GDM1 (cell line): ENCODE measurements at regions not wholly inside any gene's neighbourhood (a gene's known extent, or its start where the extent isn't known, plus 50 kb on each side); places are given as distances from the start of the nearest gene placed in this dataset.

Experiments
- DNase-seq: peaks from one replicate; lab custom pipeline; 2025; lab: John Stamatoyannopoulos, UW

DNA sequence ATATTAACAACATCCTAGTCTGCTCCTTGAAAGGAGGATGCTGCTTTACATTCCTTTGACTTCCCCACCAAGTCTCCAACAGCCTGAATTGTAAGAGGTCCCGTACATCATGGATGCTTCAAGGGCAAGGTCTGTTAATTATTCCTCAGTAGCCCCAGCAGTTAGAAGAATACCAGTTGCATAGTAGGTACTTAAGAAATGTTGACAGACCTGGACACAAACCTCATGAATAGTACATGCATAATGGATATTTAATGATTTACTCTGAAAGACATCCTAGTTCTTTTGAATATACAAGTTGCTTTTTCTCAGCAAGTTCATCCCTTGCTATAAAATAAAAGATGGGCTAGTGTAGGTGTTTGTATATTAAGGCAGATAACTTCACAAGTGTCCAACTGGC is 112.1 kb upstream of the DPYD start:
- DNase-seq, result no peak

DNA sequence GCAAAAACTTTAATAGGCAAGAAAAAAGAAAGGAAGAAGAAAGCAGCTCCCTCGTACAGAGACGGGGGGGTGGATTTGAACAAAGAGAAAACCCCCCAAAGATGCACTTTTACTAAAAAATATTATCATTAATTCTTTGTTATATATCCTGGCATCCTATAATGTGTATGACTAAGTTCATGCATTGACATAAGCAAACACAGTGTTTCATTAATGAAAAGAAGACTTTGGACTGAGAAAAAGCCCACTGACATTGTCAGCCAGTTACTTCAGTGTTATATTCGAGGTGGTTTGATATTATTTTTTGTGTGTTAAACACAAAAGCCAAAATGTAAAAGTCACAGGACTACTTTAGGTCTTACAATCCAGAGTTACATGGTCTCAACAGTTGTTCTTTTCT is 110.1 kb upstream of the DPYD start:
- DNase-seq, result no peak

DNA sequence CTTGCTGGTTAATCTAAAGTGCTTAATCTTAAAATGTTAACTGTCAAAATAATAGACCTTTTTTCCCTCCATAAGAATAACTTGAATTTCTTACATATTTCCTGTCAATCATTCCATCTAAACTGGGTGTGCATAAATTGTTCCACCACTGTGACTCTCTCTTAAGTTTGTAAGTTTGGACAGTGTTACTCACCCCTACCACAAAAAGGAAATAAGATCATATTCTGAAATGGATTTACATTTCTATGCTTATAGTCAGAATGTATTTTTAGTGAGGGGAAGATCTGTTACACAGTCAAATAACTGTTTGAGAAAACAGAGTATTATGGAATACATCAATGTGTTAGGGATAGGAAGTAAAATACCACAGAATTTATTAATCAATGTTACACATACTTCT is 109.6 kb upstream of the DPYD start:
- DNase-seq, result no peak

GRCh38 chr1:98028800-98029199 is 108.0 kb upstream of the DPYD start:
- no peak for DNase-seq

GRCh38 chr1:98027103-98027705 is 106.4 kb upstream of the DPYD start:
- no peak for DNase-seq

DNA sequence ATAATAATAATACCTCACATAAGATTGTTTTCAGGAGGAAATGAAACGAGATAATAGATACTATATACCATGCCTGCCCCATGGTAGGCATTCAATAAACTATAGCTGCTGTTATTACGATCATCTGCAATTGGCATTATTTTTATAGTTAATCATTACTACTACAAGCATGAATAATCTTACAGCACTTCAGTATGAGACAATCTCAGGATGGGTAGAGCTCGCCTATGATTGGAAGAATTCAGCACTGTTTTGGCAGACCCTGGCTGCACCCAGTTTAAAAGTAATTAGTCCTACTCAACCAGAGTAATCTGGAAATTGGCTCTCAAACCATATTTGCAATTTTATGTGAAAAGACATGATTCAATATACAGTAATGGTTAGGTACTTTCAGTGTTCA is 105.0 kb upstream of the DPYD start:
- no peak for DNase-seq

GRCh38 chr1:98021126-98021525 is 100.3 kb upstream of the DPYD start:
- no peak for DNase-seq

DNA sequence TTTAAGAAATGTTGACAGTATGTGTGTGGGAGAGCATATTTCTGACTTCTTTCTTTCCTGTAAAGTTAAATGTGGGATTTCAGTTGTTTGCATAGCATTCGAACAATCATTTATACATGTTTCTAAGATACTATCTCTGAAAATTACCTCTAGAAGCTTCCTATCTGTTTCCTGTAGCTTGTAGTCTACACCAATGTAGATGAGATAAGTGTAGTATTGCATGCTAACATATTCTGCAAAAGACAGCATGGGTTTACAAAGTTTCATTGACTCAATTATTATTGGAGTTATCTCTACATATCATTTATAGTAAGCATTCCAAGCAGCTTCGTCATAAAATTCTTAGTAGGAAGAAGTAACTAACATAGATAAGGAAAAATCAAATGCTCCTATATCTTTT is 98.9 kb upstream of the DPYD start:
- DNase-seq, result no peak

- no peak for DNase-seq
Measured at GRCh38 chr1:98018074-98018473, 97.2 kb upstream of the DPYD start.

DNA sequence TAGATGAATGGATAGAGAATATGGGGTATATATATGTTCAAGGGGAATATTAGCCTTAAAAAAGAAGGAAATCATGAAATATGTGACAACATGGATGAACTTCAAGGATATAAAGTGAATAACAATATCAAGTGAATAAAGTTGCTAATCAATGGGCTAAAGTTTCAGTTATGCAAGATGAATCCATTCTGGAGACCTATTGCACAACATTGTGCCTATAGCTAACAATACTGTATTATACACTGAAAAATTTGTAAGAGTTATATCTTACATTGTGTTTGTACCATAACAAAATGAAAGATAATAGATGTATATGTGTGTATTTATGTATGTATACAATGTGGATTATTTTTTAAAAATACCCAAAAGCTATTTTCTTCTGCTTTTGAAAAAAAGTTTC is 96.3 kb upstream of the DPYD start:
- DNase-seq, result no peak

- DNase-seq, result no peak
Measured at GRCh38 chr1:98008373-98008772, 87.5 kb upstream of the DPYD start.

GRCh38 chr1:98005326-98006010 is 84.6 kb upstream of the DPYD start:
- no peak for DNase-seq

GRCh38 chr1:98003442-98003841 is 82.6 kb upstream of the DPYD start:
- no peak for DNase-seq

DNA sequence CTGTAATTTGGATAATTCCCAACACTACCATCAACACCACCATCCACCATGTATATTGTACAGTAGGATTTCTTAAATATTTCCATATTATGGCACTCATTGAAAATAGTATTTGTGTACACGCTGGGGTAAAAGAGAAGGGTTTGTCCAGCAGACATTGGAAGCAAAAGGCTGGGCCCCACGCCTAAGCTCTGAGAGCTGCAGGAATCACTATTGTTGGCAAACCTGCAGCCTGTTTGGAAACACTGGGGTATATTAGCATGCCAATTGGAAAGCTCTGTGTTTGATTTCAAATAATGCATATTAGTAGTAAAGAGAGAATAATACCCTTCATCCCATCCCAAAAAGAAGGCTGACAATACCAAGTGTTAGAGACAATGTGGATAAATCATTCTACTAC is 81.5 kb upstream of the DPYD start:
- no peak for DNase-seq

GRCh38 chr1:98001764-98002163 is 80.9 kb upstream of the DPYD start:
- DNase-seq, result no peak

DNA sequence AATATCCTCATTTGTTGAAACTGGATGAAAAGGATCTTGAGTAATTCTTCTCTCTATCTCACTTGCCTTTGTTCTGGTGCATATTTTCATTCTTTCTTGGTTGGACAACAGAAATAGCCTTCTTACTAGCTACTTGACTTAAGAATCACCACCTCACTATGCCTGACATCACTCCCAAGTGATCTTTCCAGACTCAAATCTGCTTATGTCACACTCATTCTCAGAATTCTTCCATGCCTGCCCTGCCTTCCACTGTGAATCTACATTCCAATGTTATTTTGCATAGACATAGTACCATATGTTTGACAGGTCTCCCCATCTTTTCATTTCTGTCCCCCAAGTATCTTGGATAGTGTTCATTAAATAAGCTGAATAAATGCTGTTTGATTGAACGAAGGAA is 78.5 kb upstream of the DPYD start:
- DNase-seq, result no peak

DNA sequence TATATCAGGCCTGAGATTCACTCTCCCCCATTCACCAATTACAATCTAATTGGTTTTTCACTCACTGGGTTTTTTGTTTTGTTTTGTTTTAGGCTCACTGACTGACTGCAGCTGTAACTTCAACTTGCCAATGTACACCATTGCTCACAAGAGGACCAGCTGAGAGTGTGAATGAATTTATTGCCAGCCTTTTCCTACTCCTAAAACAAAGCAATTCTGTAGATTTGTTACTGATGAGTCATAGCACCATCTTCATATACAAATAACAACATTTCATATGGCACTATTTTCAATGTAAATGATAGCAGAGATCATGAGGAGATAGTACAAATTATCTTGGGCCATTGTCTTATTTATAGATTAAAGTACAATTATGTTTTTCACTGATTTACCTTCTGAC is 76.0 kb upstream of the DPYD start:
- no peak for DNase-seq

DNA sequence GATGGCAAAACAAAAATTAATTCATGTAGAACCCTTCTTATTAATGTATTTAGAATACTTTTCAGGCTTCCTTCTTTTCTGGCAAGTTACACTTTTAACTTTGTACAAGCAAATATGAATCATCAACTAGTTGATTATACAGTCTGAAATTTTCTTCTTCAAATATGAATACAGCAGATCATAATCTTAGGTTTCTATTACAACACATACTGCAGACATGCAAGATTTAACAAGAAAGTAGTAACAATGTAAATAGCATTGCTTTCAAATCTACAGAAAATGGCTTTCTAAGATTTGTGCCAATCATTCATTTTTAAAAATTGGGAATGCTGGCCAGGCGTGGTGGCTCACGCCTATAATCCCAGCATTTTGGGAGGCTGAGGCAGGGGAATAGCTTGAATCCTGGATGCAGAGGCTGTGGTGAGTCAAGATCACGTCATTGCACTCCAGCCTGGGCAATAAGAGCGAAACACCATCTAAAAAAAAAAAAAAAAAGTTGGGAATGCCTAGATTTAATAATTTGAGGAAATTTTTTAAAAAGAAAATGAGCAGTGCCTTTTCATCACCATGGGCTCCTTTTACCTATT is 68.4 kb upstream of the DPYD start:
- DNase-seq, result no peak

DNA sequence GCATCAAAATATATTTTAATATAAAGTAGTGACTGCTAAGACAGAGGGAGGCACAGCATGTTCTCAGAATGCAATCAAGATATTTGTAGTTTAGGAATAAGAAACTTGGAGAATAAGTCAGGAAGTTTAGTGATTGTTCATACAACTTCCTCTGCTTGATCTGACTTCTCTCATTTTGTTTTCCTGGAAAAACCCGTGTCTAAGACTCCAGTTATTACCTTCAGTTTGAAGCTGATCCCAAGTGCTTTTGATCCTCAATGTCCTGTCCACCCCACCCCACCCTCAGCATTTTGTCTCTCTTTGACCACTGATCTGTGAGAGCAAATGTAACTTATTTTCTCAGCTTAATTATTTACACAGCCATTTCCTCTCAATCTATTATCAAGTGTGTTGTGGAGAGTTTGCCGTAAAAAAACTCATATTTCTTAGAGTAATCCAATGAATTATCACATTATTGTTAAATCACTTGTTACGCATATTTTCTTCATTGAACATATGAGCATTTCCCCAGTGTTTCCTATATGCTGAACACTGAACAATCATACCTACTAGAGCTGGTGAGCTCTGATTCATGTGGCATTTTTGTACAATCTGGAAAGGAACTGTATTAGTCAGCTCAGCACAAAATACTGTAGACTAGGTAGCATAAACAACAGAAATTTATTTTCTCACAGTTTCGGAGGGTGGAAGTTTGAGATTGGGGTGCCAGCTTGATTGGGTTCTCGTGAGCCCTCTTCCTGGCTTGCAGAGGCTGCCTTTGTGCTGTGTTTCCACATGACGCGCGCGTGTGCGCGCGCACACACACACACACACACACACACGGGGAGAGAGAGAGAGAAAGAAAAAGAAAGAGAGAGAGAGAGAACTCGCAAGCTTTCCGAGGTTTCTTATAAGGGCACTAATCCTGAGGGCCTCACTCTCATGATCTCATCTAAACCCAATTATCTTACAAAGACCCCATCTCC is 65.5 kb upstream of the DPYD start:
- DNase-seq, result no peak

GRCh38 chr1:97983126-97983525 is 62.3 kb upstream of the DPYD start:
- DNase-seq, result no peak

DNA sequence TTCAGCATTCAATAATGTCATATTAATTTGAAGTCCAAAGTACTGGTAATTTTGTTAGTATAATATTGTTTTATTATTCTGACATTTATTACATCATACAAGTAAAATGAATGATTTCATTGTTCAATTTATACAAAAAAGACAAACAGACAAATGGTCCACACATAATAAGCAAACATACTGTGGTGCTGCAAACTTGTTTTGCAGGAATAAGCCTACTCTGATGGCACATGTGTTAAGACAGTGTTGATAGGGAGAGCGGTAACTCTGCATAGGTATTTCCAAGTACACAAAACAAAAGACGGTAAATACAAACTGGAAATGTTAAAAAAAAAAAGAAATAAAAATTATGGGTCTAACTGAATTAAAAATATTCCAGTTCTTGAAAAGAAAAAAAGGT is 59.7 kb upstream of the DPYD start:
- DNase-seq, result no peak

DNA sequence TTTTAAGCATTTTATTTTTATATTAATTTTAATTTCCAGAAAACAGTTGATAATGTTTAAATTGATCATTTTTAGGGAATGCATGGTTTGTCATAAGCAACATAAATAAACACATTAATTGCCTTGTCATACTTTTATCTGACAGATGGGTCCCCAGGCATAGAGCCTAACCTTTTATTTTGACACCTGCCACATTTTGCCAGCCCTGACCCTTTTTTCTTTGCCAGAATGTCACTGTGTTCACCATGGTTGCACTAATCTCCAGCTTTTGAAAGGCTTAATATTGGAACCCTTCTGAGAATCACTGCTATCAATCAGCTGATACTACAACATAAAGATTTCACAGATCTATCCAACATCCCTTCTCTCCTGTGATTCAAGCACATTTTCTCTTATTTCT is 56.0 kb upstream of the DPYD start:
- no peak for DNase-seq
